ENCODE measurements at regions not wholly inside any gene's neighbourhood (a gene's known extent, or its start where the extent isn't known, plus 50 kb on each side); places are given as distances from the start of the nearest gene placed in this dataset.

GRCh38 chr1:93738926-93739325, 57.3 kb upstream of the BCAR3 start:
- ChIA-PET POLR2A (no interaction called here), CTCF (no interaction called here)
- no peak overlapping the region for H3K27ac Mint-ChIP-seq
- no peak overlapping the region for H3K4me3 Mint-ChIP-seq
- DNase-seq (ENCODE audit: low spot score) (no peak), ATAC-seq (no peak)
- peaks cover 8% of the 10 kb centered on the region for H3K9me3 Mint-ChIP-seq
- H3K36me3 Mint-ChIP-seq: peaks cover 4% of the 10 kb centered on the region; the same call in 1 of the 2 replicates
- H3K4me1 Mint-ChIP-seq: 0 out of 2 replicates have a peak, but pooled peaks cover under 1% of the 10 kb centered on the region
- H3K27me3 Mint-ChIP-seq (ENCODE audit: low read depth): no peaks in the 10 kb centered on the region; the same call in 1 of the 2 replicates
- no peak for TF ChIP-seq MAX (CRISPR knock-in tag; IDR thresholded peaks at IDR 0.05)
- TF ChIP-seq ZNF281 (CRISPR knock-in tag; IDR thresholded peaks at IDR 0.05): no peak
- TF ChIP-seq ATF2 (CRISPR knock-in tag; IDR thresholded peaks at IDR 0.05; ENCODE audit: borderline replicate concordance, low read depth): no peak
- TF ChIP-seq FOXP4 (CRISPR knock-in tag; IDR thresholded peaks at IDR 0.05): no peak
- TF ChIP-seq RELA (CRISPR knock-in tag; IDR thresholded peaks at IDR 0.05; ENCODE audit: borderline replicate concordance): no peak
- TF ChIP-seq FOXP1 (CRISPR knock-in tag; IDR thresholded peaks at IDR 0.05; ENCODE audit: borderline replicate concordance): no peak
- TF ChIP-seq ETV6 (CRISPR knock-in tag; IDR thresholded peaks at IDR 0.05): no peak
- TF ChIP-seq ZNF425 (CRISPR knock-in tag; conservative IDR thresholded peaks at IDR 0.05): no peak
- TF ChIP-seq GABPB1 (CRISPR knock-in tag; IDR thresholded peaks at IDR 0.05): no peak
- TF ChIP-seq CDX4 (CRISPR knock-in tag; IDR thresholded peaks at IDR 0.05; ENCODE audit: borderline replicate concordance): no peak
- no peak for TF ChIP-seq ZNF532 (CRISPR knock-in tag; IDR thresholded peaks at IDR 0.05; ENCODE audit: borderline replicate concordance)
- TF ChIP-seq ATF3 (CRISPR knock-in tag; conservative IDR thresholded peaks at IDR 0.05): no peak
- TF ChIP-seq RORB (CRISPR knock-in tag; IDR thresholded peaks at IDR 0.05): no peak
- TF ChIP-seq ZNF512 (CRISPR knock-in tag; IDR thresholded peaks at IDR 0.05; ENCODE audit: borderline replicate concordance): no peak
- TF ChIP-seq FOXK1 (CRISPR knock-in tag; IDR thresholded peaks at IDR 0.05): no peak
- no peak for TF ChIP-seq SOX15 (CRISPR knock-in tag; IDR thresholded peaks at IDR 0.05)
- TF ChIP-seq PREB (CRISPR knock-in tag; IDR thresholded peaks at IDR 0.05; ENCODE audit: borderline replicate concordance): no peak
- TF ChIP-seq E2F1 (CRISPR knock-in tag; IDR thresholded peaks at IDR 0.05): no peak

All from WTC11 (cell line).